GM23338 (cell line): ENCODE measurements at regions not wholly inside any gene's neighbourhood (a gene's known extent, or its start where the extent isn't known, plus 50 kb on each side); places are given as distances from the start of the nearest gene placed in this dataset.

ENCODE experiments used
- EZH2phosphoT487 ChIP-seq: fragments of 200-600 bp; sonication (generic); IDR thresholded peaks from one replicate; pipeline ENCODE4 v1.8.1; 2018; ENCODE audit warnings: antibody characterized with exemption; ENCODE audit not compliant: unreplicated experiment
- TF ChIP-seq, protein P1 (sequence below), 2 experiments: fragments of 200-600 bp in 1 of 2; sonication (generic) in 1 of 2; conservative IDR thresholded peaks; 2 replicates each; pipeline versions ENCODE4 v1.5.1 to v1.6.1; 2016 to 2017; ENCODE audit warnings: antibody characterized with exemption in 2 of 2, low read depth in 2 of 2, mild to moderate bottlenecking in 2 of 2, moderate library complexity in 1 of 2

DNA sequence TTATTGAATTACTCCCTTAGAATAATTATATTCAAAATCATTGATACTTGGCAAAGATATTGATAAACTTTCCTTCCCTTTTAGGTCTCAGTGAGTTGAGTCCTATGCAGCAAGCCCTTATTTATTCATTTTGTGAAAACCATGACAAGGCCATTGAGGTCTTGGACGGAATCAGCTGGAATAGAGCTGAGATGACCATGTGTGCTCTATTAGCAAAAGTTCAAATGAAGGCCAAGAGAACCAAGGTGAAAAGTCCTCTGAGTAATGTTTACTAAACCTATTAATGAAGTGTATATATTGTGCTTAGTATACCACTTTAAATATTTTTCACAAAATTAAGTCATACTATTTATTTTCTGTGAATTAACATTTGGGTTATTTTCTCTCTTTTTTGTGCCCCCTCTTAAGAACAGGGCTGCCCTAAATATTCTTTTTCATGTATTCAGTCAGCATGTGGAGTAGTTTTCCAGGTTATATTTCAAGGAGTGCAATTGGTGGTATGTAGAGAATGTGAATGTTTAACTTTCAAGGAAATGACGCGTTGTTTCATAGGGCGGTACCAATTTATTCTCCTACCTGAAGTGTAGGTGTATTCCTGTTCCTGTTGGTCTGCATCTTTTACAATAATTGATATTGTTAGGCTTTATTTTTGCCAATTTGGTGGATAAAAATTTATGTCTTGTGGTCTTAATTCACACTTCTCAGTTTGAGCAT, 201.4 kb downstream of the TTC6 start:
- TF ChIP-seq, protein P1, sequence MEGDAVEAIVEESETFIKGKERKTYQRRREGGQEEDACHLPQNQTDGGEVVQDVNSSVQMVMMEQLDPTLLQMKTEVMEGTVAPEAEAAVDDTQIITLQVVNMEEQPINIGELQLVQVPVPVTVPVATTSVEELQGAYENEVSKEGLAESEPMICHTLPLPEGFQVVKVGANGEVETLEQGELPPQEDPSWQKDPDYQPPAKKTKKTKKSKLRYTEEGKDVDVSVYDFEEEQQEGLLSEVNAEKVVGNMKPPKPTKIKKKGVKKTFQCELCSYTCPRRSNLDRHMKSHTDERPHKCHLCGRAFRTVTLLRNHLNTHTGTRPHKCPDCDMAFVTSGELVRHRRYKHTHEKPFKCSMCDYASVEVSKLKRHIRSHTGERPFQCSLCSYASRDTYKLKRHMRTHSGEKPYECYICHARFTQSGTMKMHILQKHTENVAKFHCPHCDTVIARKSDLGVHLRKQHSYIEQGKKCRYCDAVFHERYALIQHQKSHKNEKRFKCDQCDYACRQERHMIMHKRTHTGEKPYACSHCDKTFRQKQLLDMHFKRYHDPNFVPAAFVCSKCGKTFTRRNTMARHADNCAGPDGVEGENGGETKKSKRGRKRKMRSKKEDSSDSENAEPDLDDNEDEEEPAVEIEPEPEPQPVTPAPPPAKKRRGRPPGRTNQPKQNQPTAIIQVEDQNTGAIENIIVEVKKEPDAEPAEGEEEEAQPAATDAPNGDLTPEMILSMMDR (conservative IDR thresholded peaks at IDR 0.05; ENCODE audit: low read depth in 2 of 2): no peak
- no peak for TF ChIP-seq EZH2phosphoT487
